Gastroesophageal sphincter (tissue), 3 donors: ENCODE measurements at regions not wholly inside any gene's neighbourhood (a gene's known extent, or its start where the extent isn't known, plus 50 kb on each side); places are given as distances from the start of the nearest gene placed in this dataset.

Experiments
- CTCF ChIP-seq, 4 experiments: fragments of 200-600 bp in 2 of 4; fragments of 450-650 bp in 2 of 4; sonication (generic) in 1 of 4; IDR thresholded peaks; one replicate each; pipeline ENCODE4 v1.5.1; 2017 to 2019; ENCODE audit warnings: antibody characterized with exemption in 4 of 4, mild to moderate bottlenecking in 2 of 4, moderate library complexity in 2 of 4
- POLR2AphosphoS5 ChIP-seq: sonication (generic); formaldehyde crosslinking; IDR thresholded peaks from one replicate; pipeline ENCODE4 v1.6.1; 2017; ENCODE audit warnings: antibody characterized with exemption

DNA sequence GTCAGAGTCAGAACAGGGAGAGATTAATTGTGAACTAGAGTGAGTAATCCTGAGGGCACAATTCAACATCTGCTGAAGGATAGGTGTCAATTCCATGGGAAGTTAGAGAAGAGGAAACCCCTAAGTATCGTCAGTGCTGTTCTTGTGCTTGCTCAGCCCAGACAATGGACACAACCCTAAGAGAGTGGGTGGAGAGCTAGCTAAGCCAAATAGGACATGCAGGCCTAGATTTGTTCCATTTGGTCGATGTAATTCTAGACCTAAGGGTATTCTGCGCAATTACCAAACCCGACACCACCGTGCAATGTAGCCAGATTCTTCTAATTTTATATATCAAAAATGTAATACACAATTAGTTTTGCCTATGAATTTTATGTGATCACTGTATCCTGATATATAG lies 431.6 kb downstream of the SH3GL2 start:
- no peak for TF ChIP-seq CTCF (IDR thresholded peaks at IDR 0.05)
- TF ChIP-seq POLR2AphosphoS5, result no peak
